IPS-15b (cell line): ENCODE measurements at regions not wholly inside any gene's neighbourhood (a gene's known extent, or its start where the extent isn't known, plus 50 kb on each side); places are given as distances from the start of the nearest gene placed in this dataset.
"Not testable (repeated sequence)": the region's sequence is repeated elsewhere in the genome, so short reads cannot be mapped to it uniquely, and the experiment has no call there.

Source experiments
- H3K27me3 ChIP-seq: one replicate; pipeline ENCODE4 v1.6.1; 2013; ENCODE audit warnings: low read length; ENCODE audit not compliant: control insufficient read depth, insufficient read depth
- H3K36me3 ChIP-seq: one replicate; pipeline ENCODE4 v1.6.1; 2013; ENCODE audit warnings: low read length; ENCODE audit not compliant: control insufficient read depth, insufficient read depth
- H3K4me1 ChIP-seq: one replicate; pipeline ENCODE4 v1.6.1; 2013; ENCODE audit warnings: mild to moderate bottlenecking, low read length; ENCODE audit not compliant: control insufficient read depth, insufficient read depth
- H3K4me3 ChIP-seq: one replicate; pipeline ENCODE4 v1.5.1; 2013; ENCODE audit warnings: low read depth, low read length
- H3K9ac ChIP-seq: one replicate; pipeline ENCODE4 v1.6.1; 2013; ENCODE audit warnings: low read depth, mild to moderate bottlenecking, low read length
- H3K9me3 ChIP-seq: one replicate; pipeline ENCODE4 v1.6.1; 2013; ENCODE audit warnings: mild to moderate bottlenecking, low read length; ENCODE audit not compliant: control insufficient read depth, insufficient read depth

- not testable (repeated sequence) for H3K9me3 ChIP-seq, H3K27me3 ChIP-seq, H3K4me1 ChIP-seq, H3K4me3 ChIP-seq, H3K9ac ChIP-seq, H3K36me3 ChIP-seq
Measured at GRCh38 chr16:80242279-80242678, 298.5 kb upstream of the DYNLRB2 start.

DNA sequence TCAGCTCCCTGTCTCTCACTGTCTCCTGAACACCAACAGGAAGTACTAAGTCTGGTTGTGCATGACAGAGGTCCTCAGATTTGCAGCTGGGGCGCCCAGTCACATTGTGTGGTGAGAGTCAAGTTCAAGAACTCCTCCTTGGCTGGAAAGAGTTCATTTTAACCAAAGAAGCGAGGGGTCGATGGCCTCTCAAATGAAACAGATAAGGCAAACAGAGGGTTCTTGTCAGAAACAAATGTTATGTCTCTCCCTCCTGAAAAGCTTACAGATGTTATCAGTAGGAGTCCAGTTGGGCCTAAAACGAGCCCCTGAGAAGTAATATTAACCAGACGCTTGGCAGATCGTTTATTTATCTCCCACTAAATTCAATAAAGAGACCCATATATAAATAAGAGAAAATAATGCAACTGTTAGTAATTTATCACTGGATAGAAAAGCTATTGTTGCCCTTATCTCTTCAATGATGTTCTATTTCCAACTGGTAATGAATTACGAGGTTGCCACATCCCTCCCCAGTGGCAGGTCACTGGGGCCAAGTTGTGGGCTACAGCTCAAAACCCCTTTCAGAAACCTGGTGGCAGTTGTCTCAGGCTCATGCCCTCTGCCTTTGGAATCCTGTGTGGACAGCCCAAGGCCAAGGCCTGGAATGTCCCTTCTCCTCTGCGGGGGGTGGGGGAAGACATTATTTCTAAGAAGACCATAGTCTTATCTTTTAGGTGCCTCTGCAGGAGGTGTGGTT lies 307.5 kb upstream of the DYNLRB2 start:
- no peak overlapping the region for H3K4me3 ChIP-seq

GRCh38 chr16:80231888-80232287 lies 308.9 kb upstream of the DYNLRB2 start:
- H3K9me3 ChIP-seq, result peaks cover 3% of the 10 kb centered on the region
- H3K27me3 ChIP-seq, result no peaks in the 10 kb centered on the region
- no peaks in the 10 kb centered on the region for H3K36me3 ChIP-seq
- H3K4me3 ChIP-seq, result no peak overlapping the region
- H3K4me1 ChIP-seq, result no peaks in the 10 kb centered on the region
- no peak overlapping the region for H3K9ac ChIP-seq

More for the DNA sequence above, 307.5 kb upstream of the DYNLRB2 start:
- Histone ChIP-seq H3K9ac (no peak overlapping the region), H3K9me3 (peaks cover 3% of the 10 kb centered on the region), H3K4me1 (no peaks in the 10 kb centered on the region), H3K36me3 (no peaks in the 10 kb centered on the region), H3K27me3 (no peaks in the 10 kb centered on the region)

- Histone ChIP-seq H3K9ac (no peak overlapping the region), H3K4me1 (no peaks in the 10 kb centered on the region), H3K4me3 (no peak overlapping the region), H3K36me3 (no peaks in the 10 kb centered on the region), H3K27me3 (no peaks in the 10 kb centered on the region), H3K9me3 (peaks cover 3% of the 10 kb centered on the region)
Measured at GRCh38 chr16:80231121-80231520, 309.7 kb upstream of the DYNLRB2 start.

DNA sequence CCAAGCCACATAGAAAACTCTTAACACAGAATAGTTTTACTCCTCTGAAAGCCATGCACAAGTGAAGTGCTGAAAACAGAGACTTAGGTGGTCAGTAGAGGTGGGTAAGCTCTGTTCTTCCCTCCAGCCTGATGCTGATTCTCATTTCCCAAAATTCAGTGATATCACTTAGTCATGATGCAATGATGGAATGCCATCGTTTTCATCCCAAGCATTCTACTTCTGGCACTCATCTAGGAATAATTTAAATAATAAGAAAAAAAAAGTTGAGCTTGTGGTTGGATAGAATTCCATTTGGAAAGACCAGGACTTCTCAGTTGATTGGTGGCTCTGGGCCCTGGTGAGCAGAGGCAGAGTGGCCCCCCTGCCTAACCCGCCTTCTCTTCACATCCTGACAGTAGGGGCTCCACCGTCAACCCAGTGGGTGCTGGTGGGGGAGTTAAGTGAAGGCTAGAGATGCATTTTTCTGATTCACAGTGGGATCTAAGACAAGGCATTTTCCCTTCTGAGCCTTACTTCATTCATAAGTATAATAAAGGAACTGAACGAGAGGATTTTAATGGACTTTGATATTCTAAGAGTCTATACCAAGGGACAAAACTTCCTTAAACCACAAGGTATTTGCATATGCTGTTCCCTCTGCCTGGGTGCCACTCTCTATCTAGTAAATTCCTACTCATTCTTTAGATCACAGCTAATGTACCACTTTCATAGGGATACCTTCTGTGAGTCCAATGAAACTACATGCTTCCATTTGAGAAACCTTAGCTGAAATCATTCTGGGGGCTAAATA lies 310.3 kb upstream of the DYNLRB2 start:
- no peak overlapping the region for H3K9ac ChIP-seq
- H3K27me3 ChIP-seq, result no peaks in the 10 kb centered on the region
- peaks cover 3% of the 10 kb centered on the region for H3K9me3 ChIP-seq
- no peaks in the 10 kb centered on the region for H3K36me3 ChIP-seq
- H3K4me1 ChIP-seq, result no peaks in the 10 kb centered on the region
- H3K4me3 ChIP-seq, result no peak overlapping the region

DNA sequence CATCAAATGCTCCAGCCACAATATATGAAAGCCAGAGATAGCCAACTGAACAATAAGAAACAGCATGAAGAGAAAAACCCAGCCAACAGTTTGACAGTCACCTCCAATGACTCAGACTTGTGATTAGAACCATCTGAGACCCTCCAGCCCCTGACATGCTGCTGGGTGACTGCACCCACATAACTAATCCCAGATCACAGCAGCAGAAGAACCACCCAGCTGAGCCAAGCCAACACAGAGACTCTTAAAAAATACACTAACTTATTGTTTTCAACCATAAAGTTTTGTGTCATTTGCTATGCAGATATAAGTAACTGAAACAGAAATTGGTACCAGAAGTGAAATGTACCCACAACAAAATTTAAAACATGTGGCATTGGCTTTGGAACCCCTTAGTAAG lies 314.3 kb upstream of the DYNLRB2 start:
- Histone ChIP-seq H3K9me3 (peaks cover 3% of the 10 kb centered on the region), H3K36me3 (no peaks in the 10 kb centered on the region), H3K4me3 (no peak overlapping the region), H3K27me3 (no peaks in the 10 kb centered on the region), H3K9ac (no peak overlapping the region), H3K4me1 (no peaks in the 10 kb centered on the region)

DNA sequence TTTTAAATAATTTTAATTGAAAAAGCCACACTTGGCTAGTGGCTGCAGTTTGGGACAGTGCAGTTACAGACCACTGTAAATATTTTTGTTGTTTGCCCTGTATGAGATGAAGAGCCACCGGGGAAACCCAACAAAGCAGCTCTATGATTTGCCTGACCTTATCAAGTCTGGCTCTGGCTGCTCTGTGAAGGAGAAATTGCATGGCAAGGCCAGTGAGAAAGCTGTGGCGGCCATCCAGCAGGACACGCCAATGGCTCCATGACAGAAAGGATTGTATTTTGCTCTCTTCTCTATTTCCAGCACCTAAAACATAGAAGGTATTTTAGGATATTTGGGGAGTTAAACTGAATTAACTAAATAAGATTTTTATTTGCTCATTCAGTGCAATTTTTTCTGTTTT lies 330.0 kb upstream of the DYNLRB2 start:
- Histone ChIP-seq H3K9me3 (no peaks in the 10 kb centered on the region), H3K4me3 (no peak overlapping the region), H3K9ac (no peak overlapping the region), H3K36me3 (no peaks in the 10 kb centered on the region), H3K27me3 (no peaks in the 10 kb centered on the region), H3K4me1 (no peaks in the 10 kb centered on the region)

DNA sequence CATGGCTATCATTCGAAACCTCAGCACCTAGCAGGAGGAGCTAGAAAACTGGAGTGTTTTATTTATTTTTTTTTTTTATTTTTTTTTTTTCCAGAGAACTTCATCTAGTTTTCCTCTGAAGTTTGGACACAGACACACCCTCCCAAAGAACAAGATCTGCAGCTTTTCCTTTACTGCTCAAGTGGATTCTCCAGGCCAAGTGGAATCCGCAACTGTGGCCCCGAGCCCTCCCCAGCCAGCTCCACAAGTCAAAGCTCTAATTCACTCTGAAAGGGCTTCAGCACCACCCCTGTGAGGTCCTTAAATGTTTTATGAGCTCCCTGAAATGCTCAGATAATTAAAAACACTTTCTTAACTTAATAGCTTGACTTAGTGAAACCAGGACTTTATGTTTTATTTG lies 332.1 kb upstream of the DYNLRB2 start:
- no peaks in the 10 kb centered on the region for H3K9me3 ChIP-seq
- H3K27me3 ChIP-seq, result no peaks in the 10 kb centered on the region
- no peak overlapping the region for H3K4me3 ChIP-seq
- H3K9ac ChIP-seq, result no peak overlapping the region
- no peaks in the 10 kb centered on the region for H3K4me1 ChIP-seq
- no peaks in the 10 kb centered on the region for H3K36me3 ChIP-seq

DNA sequence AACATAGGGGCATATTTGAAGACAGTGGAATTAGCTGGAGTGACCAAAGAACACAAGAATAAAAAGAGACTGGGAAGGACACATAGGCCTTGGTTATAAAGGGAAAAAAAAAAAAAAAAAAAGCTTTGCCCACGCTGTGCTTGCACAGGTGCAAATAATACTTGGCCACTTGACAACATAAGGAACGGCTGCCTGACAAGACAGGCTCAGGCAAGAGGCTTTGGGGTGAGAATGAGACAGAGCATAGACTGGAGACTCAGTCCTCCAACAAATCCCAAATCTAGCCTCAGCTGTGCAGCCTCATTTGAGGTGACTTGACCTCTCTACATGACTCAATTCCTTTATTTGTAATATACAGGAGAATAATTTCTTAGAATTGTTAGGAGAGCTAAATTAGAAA lies 332.8 kb upstream of the DYNLRB2 start:
- Histone ChIP-seq H3K4me3 (no peak overlapping the region), H3K9me3 (no peaks in the 10 kb centered on the region), H3K27me3 (no peaks in the 10 kb centered on the region), H3K9ac (no peak overlapping the region), H3K4me1 (no peaks in the 10 kb centered on the region), H3K36me3 (no peaks in the 10 kb centered on the region)

- Histone ChIP-seq H3K36me3 (no peaks in the 10 kb centered on the region), H3K4me1 (no peaks in the 10 kb centered on the region), H3K27me3 (no peaks in the 10 kb centered on the region), H3K9ac (no peak overlapping the region), H3K9me3 (no peaks in the 10 kb centered on the region), H3K4me3 (no peak overlapping the region)
Measured at GRCh38 chr16:80203821-80204220, 337.0 kb upstream of the DYNLRB2 start.

- Histone ChIP-seq H3K4me3 (no peak overlapping the region), H3K4me1 (no peaks in the 10 kb centered on the region), H3K9me3 (no peaks in the 10 kb centered on the region), H3K36me3 (no peaks in the 10 kb centered on the region), H3K9ac (no peak overlapping the region), H3K27me3 (no peaks in the 10 kb centered on the region)
Measured at GRCh38 chr16:80202831-80203413, 337.9 kb upstream of the DYNLRB2 start.

DNA sequence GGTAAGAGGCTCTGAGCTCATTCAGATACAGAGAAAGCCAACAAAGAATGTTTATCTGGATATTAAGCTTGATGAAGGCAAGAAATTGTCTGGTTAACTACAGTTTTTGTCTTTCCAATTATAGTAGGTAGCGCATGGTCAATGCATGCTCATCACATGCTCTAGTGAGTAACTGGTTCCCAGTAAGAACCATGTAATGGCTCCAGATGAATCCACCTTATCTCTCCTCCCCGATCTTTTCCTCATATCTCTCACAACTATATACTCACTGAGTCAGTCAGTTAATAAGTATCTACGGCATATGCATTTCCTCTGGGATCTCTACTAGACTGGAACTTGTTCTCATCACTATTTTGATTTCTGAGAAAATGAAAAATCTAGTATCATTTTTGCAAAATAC lies 340.7 kb upstream of the DYNLRB2 start:
- H3K9me3 ChIP-seq, result no peaks in the 10 kb centered on the region
- H3K9ac ChIP-seq, result no peak overlapping the region
- H3K36me3 ChIP-seq, result no peaks in the 10 kb centered on the region
- no peak overlapping the region for H3K4me3 ChIP-seq
- H3K4me1 ChIP-seq, result no peaks in the 10 kb centered on the region
- H3K27me3 ChIP-seq, result no peaks in the 10 kb centered on the region
